Right atrium auricular region (tissue), 2 donors: ENCODE measurements at regions not wholly inside any gene's neighbourhood (a gene's known extent, or its start where the extent isn't known, plus 50 kb on each side); places are given as distances from the start of the nearest gene placed in this dataset.

ENCODE experiments used
- DNase-seq: peaks from one replicate; pipeline ENCODE4 v3.0.0-alpha.2; 2019; ENCODE audit warnings: low spot score
- H3K27ac ChIP-seq, 2 donors: fragments of 200-600 bp; sonication (generic); 1 replicate in 1 of 2; 2 replicates in 1 of 2; pipeline ENCODE4 v1.5.1; 2016 to 2019
- H3K27me3 ChIP-seq, 2 donors: fragments of 200-600 bp; sonication (generic); one replicate each; pipeline versions ENCODE4 v1.5.1 to v1.6.0; 2017 to 2019
- H3K36me3 ChIP-seq: fragments of 200-600 bp; sonication (generic); one replicate; pipeline ENCODE4 v1.5.1; 2016
- H3K4me1 ChIP-seq, 2 donors: fragments of 200-600 bp; sonication (generic); one replicate each; pipeline versions ENCODE4 v1.5.1 to v1.6.0; 2017 to 2019
- H3K4me3 ChIP-seq, 2 donors: fragments of 200-600 bp; sonication (generic); 1 replicate in 1 of 2; 2 replicates in 1 of 2; pipeline ENCODE4 v1.5.1; 2017 to 2019; ENCODE audit warnings: mild to moderate bottlenecking in 1 of 2, moderate library complexity in 1 of 2
- H3K9me3 ChIP-seq, 2 donors: fragments of 200-600 bp; sonication (generic); one replicate each; pipeline ENCODE4 v1.5.1; 2019
- TF ChIP-seq, protein P1 (sequence below), 2 donors: fragments of 200-600 bp; sonication (generic); IDR thresholded peaks; one replicate each; pipeline ENCODE4 v1.5.1; 2019; ENCODE audit warnings: antibody characterized with exemption in 2 of 2

DNA sequence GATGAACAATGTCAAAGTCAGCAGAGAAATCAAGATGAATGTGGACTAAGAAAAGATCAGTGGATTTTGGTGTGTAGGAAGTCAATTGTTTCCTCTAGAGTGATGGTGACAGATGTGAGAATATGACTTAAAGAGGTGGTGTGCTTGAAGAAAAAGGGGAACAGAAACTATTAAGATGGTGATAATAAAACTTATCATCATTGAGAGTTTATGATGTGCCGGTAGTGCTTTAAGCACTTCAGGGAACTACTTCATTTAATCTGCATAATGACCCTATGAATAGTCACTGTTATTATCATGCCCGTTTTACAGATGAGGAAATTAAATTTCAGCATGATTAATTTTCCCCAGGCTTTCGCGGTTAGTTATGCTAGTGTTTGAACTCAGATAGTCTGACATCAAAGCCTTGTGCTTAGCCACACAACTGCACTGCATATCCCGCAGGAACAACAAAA, 246.9 kb upstream of the LRRC7 start:
- no peaks in the 10 kb centered on the region for H3K36me3 ChIP-seq
- H3K27ac ChIP-seq = no peak overlapping the region
- no peak for DNase-seq
- H3K4me1 ChIP-seq = no peaks in the 10 kb centered on the region
- TF ChIP-seq, protein P1, sequence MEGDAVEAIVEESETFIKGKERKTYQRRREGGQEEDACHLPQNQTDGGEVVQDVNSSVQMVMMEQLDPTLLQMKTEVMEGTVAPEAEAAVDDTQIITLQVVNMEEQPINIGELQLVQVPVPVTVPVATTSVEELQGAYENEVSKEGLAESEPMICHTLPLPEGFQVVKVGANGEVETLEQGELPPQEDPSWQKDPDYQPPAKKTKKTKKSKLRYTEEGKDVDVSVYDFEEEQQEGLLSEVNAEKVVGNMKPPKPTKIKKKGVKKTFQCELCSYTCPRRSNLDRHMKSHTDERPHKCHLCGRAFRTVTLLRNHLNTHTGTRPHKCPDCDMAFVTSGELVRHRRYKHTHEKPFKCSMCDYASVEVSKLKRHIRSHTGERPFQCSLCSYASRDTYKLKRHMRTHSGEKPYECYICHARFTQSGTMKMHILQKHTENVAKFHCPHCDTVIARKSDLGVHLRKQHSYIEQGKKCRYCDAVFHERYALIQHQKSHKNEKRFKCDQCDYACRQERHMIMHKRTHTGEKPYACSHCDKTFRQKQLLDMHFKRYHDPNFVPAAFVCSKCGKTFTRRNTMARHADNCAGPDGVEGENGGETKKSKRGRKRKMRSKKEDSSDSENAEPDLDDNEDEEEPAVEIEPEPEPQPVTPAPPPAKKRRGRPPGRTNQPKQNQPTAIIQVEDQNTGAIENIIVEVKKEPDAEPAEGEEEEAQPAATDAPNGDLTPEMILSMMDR (IDR thresholded peaks at IDR 0.05) = no peak
- no peaks in the 10 kb centered on the region for H3K9me3 ChIP-seq
- no peak overlapping the region for H3K4me3 ChIP-seq
- no peaks in the 10 kb centered on the region for H3K27me3 ChIP-seq

DNA sequence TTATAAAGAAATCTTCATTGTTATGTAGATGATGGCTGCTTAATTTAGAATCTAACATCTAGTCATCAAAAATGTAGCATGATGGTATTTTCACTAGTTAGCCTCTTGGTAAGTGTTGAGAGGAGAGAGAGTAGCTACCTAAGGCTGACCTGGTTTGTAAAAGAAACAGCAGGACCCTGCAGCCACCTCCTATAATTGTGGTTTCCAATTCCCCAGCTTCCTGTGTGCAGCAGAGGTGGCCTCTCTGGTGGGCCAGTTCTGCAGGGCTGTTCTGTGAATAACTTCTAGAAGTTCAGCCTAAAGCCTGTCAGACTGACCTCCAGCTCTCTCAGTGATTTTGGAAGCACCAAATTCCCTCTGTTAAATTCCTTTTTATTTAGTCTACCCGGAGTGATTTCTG, 246.4 kb upstream of the LRRC7 start:
- TF ChIP-seq, protein P1 (IDR thresholded peaks at IDR 0.05) = no peak
- no peak for DNase-seq
- H3K9me3 ChIP-seq = no peaks in the 10 kb centered on the region
- H3K4me3 ChIP-seq = no peak overlapping the region
- H3K27ac ChIP-seq = no peak overlapping the region
- H3K36me3 ChIP-seq = no peaks in the 10 kb centered on the region
- H3K27me3 ChIP-seq = no peaks in the 10 kb centered on the region
- H3K4me1 ChIP-seq = no peaks in the 10 kb centered on the region

DNA sequence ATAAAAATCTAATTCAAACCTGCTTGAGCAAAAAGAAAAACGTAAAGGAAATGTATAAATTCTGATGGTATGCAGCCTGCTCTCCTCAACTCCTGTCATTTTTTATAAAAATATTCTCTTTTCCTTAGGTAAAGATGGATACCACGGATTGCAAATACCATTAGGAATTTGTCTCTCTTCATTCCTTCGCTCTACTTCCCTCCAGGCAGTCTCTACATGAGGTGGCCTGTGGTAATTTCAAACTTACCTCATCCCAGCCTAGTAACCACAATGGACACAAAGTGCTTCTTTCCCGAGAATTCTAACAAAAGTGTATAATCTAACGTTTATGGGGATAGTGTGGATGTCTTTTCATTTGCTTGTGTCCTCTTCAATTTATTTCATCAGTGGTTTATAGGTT, 239.5 kb upstream of the LRRC7 start:
- Histone ChIP-seq H3K27ac (no peak overlapping the region), H3K27me3 (no peaks in the 10 kb centered on the region), H3K4me1 (no peaks in the 10 kb centered on the region), H3K4me3 (no peak overlapping the region), H3K9me3 (peaks cover 0 to 10% of the 10 kb centered on the region in 2 donors), H3K36me3 (no peaks in the 10 kb centered on the region)
- DNase-seq = no peak
- TF ChIP-seq, protein P1 (IDR thresholded peaks at IDR 0.05) = no peak

DNA sequence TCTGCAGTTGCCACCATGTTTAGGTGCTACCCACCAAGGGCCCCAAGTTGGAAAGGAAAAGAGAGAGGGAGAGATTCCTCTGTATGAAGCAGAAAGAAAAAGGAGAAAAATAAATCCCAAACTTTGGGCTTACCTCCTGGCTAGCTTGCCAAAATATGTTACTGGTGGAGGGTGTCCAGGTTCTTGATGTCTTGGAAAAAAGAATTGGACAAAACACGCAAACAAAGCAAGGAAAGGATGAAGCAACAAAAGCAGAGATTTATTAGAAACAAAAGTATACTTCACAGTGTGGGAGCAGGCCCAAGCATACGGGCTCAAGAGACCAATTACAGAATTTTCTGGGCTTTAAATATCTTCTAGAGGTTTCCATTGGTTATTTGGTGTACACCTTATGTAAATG, 204.5 kb upstream of the LRRC7 start:
- Histone ChIP-seq H3K27me3 (no peaks in the 10 kb centered on the region), H3K27ac (no peak overlapping the region), H3K36me3 (no peaks in the 10 kb centered on the region), H3K4me1 (no peaks in the 10 kb centered on the region), H3K9me3 (no peaks in the 10 kb centered on the region), H3K4me3 (no peak overlapping the region)
- TF ChIP-seq, protein P1 (IDR thresholded peaks at IDR 0.05) = no peak
- no peak for DNase-seq

DNA sequence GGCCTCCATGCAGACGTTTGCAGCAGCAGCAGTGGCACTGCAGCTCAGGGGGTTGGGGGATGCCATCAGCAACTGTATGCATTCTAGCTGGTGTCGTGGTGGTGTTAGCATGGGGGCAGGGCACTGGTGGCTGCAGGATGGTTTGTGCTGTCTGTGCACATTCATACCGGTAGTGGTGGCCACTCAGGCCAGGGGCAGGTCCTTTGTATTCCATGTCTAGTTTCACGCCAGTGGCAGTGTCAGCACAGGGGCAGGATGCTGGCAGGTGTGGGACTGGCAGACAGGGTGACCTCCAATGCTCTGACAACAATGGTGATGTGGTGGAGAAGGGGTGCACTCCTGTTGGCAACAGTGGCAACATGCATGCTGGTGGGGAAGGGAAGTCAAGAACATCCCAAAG, 194.2 kb upstream of the LRRC7 start:
- no peak overlapping the region for H3K27ac ChIP-seq
- TF ChIP-seq, protein P1 (IDR thresholded peaks at IDR 0.05) = no peak
- H3K4me1 ChIP-seq = no peaks in the 10 kb centered on the region
- DNase-seq = no peak
- H3K4me3 ChIP-seq = no peak overlapping the region
- H3K27me3 ChIP-seq = no peaks in the 10 kb centered on the region
- no peaks in the 10 kb centered on the region for H3K36me3 ChIP-seq
- H3K9me3 ChIP-seq = peaks cover 0 to 5% of the 10 kb centered on the region in 2 donors

DNA sequence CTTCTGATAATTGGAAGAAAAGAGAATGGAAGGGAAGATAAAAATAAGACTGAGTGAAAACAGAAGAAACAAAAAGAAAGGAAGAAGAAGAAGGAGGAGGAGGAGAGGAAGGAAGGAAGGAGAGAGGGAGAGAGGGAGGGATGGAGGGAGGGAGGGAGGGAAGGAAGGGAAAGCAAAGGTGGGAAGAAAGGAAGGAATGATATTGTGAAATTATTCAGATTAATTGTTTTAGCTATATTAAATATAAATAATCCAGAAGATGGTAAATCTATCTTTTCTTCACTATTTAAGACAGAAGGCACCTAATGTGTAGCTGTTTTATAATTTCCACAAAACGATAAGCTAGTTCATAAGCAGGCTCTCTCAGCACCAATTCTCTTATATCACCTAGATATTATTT, 191.3 kb upstream of the LRRC7 start:
- no peaks in the 10 kb centered on the region for H3K36me3 ChIP-seq
- no peaks in the 10 kb centered on the region for H3K27me3 ChIP-seq
- DNase-seq = no peak
- no peaks in the 10 kb centered on the region for H3K4me1 ChIP-seq
- H3K9me3 ChIP-seq = peaks cover 0 to 5% of the 10 kb centered on the region in 2 donors
- TF ChIP-seq, protein P1 (IDR thresholded peaks at IDR 0.05) = no peak
- H3K27ac ChIP-seq = no peak overlapping the region
- no peak overlapping the region for H3K4me3 ChIP-seq
